Osteoblast (primary cell): ENCODE measurements at regions not wholly inside any gene's neighbourhood (a gene's known extent, or its start where the extent isn't known, plus 50 kb on each side); places are given as distances from the start of the nearest gene placed in this dataset.

ENCODE experiments used
- DNase-seq: peaks from one replicate; pipeline ENCODE4 v3.0.0; 2011; ENCODE audit warnings: low spot score, mixed read lengths; ENCODE audit not compliant: insufficient read length; ENCODE audit errors: missing footprints
- H2AFZ ChIP-seq: 2 replicates; pipeline ENCODE4 v1.6.0; 2011; ENCODE audit warnings: mild to moderate bottlenecking, low read length
- H3K27ac ChIP-seq: 2 replicates; pipeline ENCODE4 v1.5.1; 2011; ENCODE audit warnings: mild to moderate bottlenecking, low read depth, low read length, moderate library complexity
- H3K27me3 ChIP-seq: 2 replicates; pipeline ENCODE4 v1.6.0; 2012; ENCODE audit warnings: mild to moderate bottlenecking, control low read depth, inconsistent platforms, low read length, moderate library complexity; ENCODE audit not compliant: insufficient read depth
- H3K36me3 ChIP-seq: 2 replicates; pipeline ENCODE4 v1.5.1; 2011; ENCODE audit warnings: mild to moderate bottlenecking, low read length, control low read depth, moderate library complexity; ENCODE audit not compliant: insufficient read depth
- H3K4me1 ChIP-seq: 2 replicates; pipeline ENCODE4 v1.5.1; 2011; ENCODE audit warnings: mild to moderate bottlenecking, low read length, control low read depth, moderate library complexity; ENCODE audit not compliant: insufficient read depth
- H3K4me2 ChIP-seq: 2 replicates; pipeline ENCODE4 v1.6.0; 2011; ENCODE audit warnings: mild to moderate bottlenecking, low read length; ENCODE audit not compliant: insufficient read depth
- H3K4me3 ChIP-seq: fragments of 200-600 bp; sonication (generic); 3 replicates; pipeline ENCODE4 v1.5.1; 2012; ENCODE audit warnings: mild to moderate bottlenecking, low read length, inconsistent platforms; ENCODE audit not compliant: insufficient read depth
- H3K79me2 ChIP-seq: 2 replicates; pipeline ENCODE4 v1.6.0; 2012; ENCODE audit warnings: mild to moderate bottlenecking, low read length, control low read depth, inconsistent platforms; ENCODE audit not compliant: insufficient read depth
- H3K9me3 ChIP-seq: 2 replicates; pipeline ENCODE4 v1.5.1; 2011; ENCODE audit warnings: low read depth, low read length, control low read depth
- H4K20me1 ChIP-seq: 2 replicates; pipeline ENCODE4 v1.6.0; 2012; ENCODE audit warnings: mild to moderate bottlenecking, low read length, control low read depth; ENCODE audit not compliant: insufficient read depth
- TF ChIP-seq, protein P1 (sequence below): IDR thresholded peaks from 2 replicates; pipeline ENCODE4 v1.5.1; 2011; ENCODE audit warnings: mild to moderate bottlenecking, low read depth, low read length, moderate library complexity; ENCODE audit errors: extremely low read depth

- no peaks in the 10 kb centered on the region for H4K20me1 ChIP-seq
- H3K9me3 ChIP-seq: peaks cover 2% of the 10 kb centered on the region
- TF ChIP-seq, protein P1, sequence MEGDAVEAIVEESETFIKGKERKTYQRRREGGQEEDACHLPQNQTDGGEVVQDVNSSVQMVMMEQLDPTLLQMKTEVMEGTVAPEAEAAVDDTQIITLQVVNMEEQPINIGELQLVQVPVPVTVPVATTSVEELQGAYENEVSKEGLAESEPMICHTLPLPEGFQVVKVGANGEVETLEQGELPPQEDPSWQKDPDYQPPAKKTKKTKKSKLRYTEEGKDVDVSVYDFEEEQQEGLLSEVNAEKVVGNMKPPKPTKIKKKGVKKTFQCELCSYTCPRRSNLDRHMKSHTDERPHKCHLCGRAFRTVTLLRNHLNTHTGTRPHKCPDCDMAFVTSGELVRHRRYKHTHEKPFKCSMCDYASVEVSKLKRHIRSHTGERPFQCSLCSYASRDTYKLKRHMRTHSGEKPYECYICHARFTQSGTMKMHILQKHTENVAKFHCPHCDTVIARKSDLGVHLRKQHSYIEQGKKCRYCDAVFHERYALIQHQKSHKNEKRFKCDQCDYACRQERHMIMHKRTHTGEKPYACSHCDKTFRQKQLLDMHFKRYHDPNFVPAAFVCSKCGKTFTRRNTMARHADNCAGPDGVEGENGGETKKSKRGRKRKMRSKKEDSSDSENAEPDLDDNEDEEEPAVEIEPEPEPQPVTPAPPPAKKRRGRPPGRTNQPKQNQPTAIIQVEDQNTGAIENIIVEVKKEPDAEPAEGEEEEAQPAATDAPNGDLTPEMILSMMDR: no peak
- H3K4me2 ChIP-seq: no peak overlapping the region
- no peak overlapping the region for H3K27ac ChIP-seq
- H3K4me1 ChIP-seq: no peaks in the 10 kb centered on the region
- H2AFZ ChIP-seq: no peak overlapping the region
- H3K27me3 ChIP-seq: no peaks in the 10 kb centered on the region
- no peak for DNase-seq
- no peaks in the 10 kb centered on the region for H3K79me2 ChIP-seq
- no peak overlapping the region for H3K4me3 ChIP-seq
- H3K36me3 ChIP-seq: no peaks in the 10 kb centered on the region
Measured at GRCh38 chr1:166570954-166571353, 268.3 kb upstream of the POGK start.

- Histone ChIP-seq H2AFZ (no peak overlapping the region), H3K4me2 (no peak overlapping the region), H3K4me1 (no peaks in the 10 kb centered on the region), H4K20me1 (no peaks in the 10 kb centered on the region), H3K4me3 (no peak overlapping the region), H3K27me3 (no peaks in the 10 kb centered on the region), H3K79me2 (no peaks in the 10 kb centered on the region), H3K36me3 (no peaks in the 10 kb centered on the region), H3K27ac (no peak overlapping the region), H3K9me3 (peaks cover 2% of the 10 kb centered on the region)
- TF ChIP-seq, protein P1: no peak
- DNase-seq: no peak
Measured at GRCh38 chr1:166573199-166573598, 266.1 kb upstream of the POGK start.

DNA sequence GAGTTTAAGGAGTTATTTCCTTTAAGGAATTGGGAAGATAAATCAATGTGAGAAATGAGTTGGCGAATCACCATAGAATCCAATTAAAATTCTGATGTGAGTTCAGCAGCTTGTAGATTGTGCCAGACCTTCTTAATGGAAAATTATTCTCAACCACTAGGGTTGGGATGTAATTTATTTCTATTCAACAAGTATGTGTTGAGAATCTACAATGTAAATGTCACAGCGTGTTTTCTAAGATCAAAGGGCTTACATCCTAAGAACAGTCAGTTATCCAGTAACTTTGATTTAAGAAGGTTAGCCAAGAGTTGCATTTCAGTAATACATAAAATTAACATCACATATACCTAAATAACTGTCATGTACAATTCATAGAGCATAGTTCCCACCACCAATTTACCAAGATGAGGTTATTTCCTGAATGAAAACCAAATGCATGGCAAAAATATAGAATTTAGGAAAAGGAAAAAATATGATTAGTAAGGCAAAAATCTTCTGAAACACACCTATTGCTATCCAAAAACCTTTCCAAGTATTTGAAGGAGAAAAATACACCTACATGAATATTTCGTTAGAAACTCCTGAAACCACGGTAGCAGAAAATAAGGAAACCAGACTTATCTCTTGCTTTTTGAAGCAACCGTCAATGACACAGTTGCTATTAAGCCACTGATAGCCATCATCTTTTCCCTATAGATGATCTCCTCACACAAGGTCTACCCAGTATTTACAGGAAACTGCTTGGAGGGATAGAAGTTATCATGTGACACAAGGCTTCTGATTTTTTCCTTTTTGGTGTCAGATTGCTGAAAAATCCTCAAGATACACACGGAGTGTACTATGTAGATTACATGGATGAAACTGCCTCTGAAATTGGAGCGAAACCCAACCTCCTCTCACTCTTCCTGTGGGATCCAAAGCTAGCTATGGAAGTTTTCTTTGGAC, 259.4 kb upstream of the POGK start:
- Histone ChIP-seq H3K4me2 (no peak overlapping the region), H2AFZ (no peak overlapping the region), H4K20me1 (no peaks in the 10 kb centered on the region), H3K36me3 (no peaks in the 10 kb centered on the region), H3K27ac (no peak overlapping the region), H3K27me3 (no peaks in the 10 kb centered on the region), H3K4me3 (no peak overlapping the region), H3K79me2 (no peaks in the 10 kb centered on the region), H3K9me3 (no peaks in the 10 kb centered on the region), H3K4me1 (no peaks in the 10 kb centered on the region)
- TF ChIP-seq, protein P1: no peak
- DNase-seq: no peak

DNA sequence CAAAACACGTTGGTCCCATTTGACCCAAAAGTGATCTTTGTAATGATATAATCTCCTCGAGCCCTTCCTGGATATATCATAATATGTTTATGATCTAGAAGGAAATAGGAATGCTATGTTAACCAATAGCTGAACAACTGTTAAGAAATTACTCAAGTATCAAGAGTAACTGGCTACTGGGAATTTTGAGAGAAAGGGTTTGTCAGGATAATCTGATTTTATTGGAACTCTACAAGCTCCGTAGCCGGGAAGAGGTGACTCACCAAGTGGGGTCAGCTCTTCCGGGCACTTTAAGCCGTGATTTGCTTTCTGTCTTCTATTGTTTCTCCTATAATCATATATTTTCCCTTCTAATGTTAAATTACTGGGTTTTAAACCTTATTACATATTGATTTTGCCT, 250.5 kb upstream of the POGK start:
- no peak overlapping the region for H2AFZ ChIP-seq
- no peak overlapping the region for H3K4me2 ChIP-seq
- H3K27ac ChIP-seq: no peak overlapping the region
- no peaks in the 10 kb centered on the region for H3K36me3 ChIP-seq
- TF ChIP-seq, protein P1: no peak
- no peaks in the 10 kb centered on the region for H3K27me3 ChIP-seq
- H3K79me2 ChIP-seq: no peaks in the 10 kb centered on the region
- H3K9me3 ChIP-seq: no peaks in the 10 kb centered on the region
- no peak overlapping the region for H3K4me3 ChIP-seq
- no peaks in the 10 kb centered on the region for H3K4me1 ChIP-seq
- no peak for DNase-seq
- no peaks in the 10 kb centered on the region for H4K20me1 ChIP-seq
